GM20000 (cell line): ENCODE measurements at regions not wholly inside any gene's neighbourhood (a gene's known extent, or its start where the extent isn't known, plus 50 kb on each side); places are given as distances from the start of the nearest gene placed in this dataset.

Experiments
- DNase-seq: peaks from one replicate; pipeline ENCODE4 v3.0.0; 2012; ENCODE audit warnings: low spot score
- CTCF ChIP-seq: IDR thresholded peaks from 2 replicates; pipeline ENCODE4 v1.5.1; 2012; ENCODE audit warnings: mild to moderate bottlenecking, control low read depth; ENCODE audit errors: extremely low read depth, missing control alignments

GRCh38 chr1:22229379-22229778 is 86.5 kb upstream of the WNT4 start:
- DNase-seq, result no peak
- no peak for TF ChIP-seq CTCF

GRCh38 chr1:22231068-22231593 is 88.2 kb upstream of the WNT4 start:
- no peak for TF ChIP-seq CTCF
- DNase-seq, result no peak

GRCh38 chr1:22231995-22232690 is 89.2 kb upstream of the WNT4 start:
- DNase-seq, result no peak
- no peak for TF ChIP-seq CTCF

GRCh38 chr1:22233222-22233621 is 90.3 kb upstream of the WNT4 start:
- no peak for DNase-seq
- TF ChIP-seq CTCF, result no peak

- TF ChIP-seq CTCF, result no peak
- no peak for DNase-seq
These were observed 91.7 kb upstream of the WNT4 start for GRCh38 chr1:22234476-22235030.

GRCh38 chr1:22236166-22236565 is 93.3 kb upstream of the WNT4 start:
- TF ChIP-seq CTCF, result no peak
- DNase-seq, result no peak

GRCh38 chr1:22236900-22237299 is 94.0 kb upstream of the WNT4 start:
- DNase-seq, result no peak
- no peak for TF ChIP-seq CTCF
